NT2/D1 (cell line): ENCODE measurements at regions not wholly inside any gene's neighbourhood (a gene's known extent, or its start where the extent isn't known, plus 50 kb on each side); places are given as distances from the start of the nearest gene placed in this dataset.

Experiments used
- YY1 ChIP-seq: IDR thresholded peaks from 2 replicates; pipeline ENCODE4 v1.6.1; 2011; ENCODE audit not compliant: insufficient read length, insufficient read depth
- ZNF274 ChIP-seq: IDR thresholded peaks from 2 replicates; pipeline ENCODE4 v1.6.1; 2011; ENCODE audit warnings: mild to moderate bottlenecking, low read depth, low read length

DNA sequence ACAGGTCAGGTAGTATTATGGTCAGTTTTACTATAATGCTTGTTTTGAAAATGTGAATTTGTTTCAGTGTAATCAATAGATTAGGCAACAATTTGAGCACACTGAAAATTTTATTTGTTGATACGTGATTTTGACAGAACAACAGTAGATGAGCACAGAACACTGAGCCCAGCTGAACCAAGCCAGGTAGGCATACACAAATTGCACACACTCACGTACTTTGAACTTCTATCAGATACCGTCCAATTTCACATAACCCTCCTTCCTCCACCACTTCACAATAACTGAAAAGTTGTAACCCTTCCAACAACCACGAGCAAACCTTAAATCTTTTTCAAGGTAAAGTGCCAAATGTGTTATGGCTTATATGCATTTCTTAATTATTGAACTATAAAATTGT lies 229.5 kb upstream of the TMEFF2 start:
- TF ChIP-seq ZNF274 = no peak
- no peak for TF ChIP-seq YY1
